ENCODE measurements at regions not wholly inside any gene's neighbourhood (a gene's known extent, or its start where the extent isn't known, plus 50 kb on each side); places are given as distances from the start of the nearest gene placed in this dataset.

DNA sequence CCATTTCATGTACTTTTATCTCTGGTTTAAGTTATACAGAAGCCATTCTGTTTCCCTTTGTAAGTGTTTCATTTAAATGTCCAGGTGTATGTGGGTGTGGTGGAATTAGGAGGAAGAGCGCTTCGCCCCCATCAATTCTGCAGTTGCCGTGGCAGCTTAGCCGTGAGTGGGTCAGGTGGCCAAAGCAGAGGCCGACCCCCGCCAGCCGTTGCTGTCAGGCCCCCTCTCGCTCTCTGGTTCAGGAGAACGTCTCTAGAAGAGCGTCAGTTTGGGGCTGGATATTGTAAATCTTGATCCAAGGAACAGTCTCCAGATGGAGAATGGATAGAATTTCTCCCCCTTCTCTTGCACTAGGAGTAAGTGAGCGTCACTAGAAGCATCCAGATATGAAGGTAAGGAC is 367.4 kb downstream of the FOXA2 start:
- H3F3A ChIP-seq (ENCODE audit: low read depth) = no peaks in the 10 kb centered on the region
- H3K4me1 ChIP-seq (ENCODE audit: insufficient read depth, low read length, poor library complexity, severe bottlenecking) = peaks cover 5% of the 10 kb centered on the region
- H3K9ac ChIP-seq (ENCODE audit: low read depth, low read length, poor library complexity, severe bottlenecking) = no peak overlapping the region
- TF ChIP-seq, protein P1, sequence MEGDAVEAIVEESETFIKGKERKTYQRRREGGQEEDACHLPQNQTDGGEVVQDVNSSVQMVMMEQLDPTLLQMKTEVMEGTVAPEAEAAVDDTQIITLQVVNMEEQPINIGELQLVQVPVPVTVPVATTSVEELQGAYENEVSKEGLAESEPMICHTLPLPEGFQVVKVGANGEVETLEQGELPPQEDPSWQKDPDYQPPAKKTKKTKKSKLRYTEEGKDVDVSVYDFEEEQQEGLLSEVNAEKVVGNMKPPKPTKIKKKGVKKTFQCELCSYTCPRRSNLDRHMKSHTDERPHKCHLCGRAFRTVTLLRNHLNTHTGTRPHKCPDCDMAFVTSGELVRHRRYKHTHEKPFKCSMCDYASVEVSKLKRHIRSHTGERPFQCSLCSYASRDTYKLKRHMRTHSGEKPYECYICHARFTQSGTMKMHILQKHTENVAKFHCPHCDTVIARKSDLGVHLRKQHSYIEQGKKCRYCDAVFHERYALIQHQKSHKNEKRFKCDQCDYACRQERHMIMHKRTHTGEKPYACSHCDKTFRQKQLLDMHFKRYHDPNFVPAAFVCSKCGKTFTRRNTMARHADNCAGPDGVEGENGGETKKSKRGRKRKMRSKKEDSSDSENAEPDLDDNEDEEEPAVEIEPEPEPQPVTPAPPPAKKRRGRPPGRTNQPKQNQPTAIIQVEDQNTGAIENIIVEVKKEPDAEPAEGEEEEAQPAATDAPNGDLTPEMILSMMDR (conservative IDR thresholded peaks at IDR 0.05; ENCODE audit: low read length) = no peak
- no peak for TF ChIP-seq EZH2phosphoT487 (IDR thresholded peaks at IDR 0.05; ENCODE audit: borderline replicate concordance)
- H3K4me2 ChIP-seq (ENCODE audit: low read depth, low read length, poor library complexity, severe bottlenecking) = no peak overlapping the region
- no peak overlapping the region for H3K4me3 ChIP-seq (ENCODE audit: low read length, poor library complexity, severe bottlenecking)
- H3K79me2 ChIP-seq (ENCODE audit: insufficient read depth, low read length) = no peaks in the 10 kb centered on the region
- no peaks in the 10 kb centered on the region for H3K9me2 ChIP-seq (replicated peaks; ENCODE audit: low read depth, low read length)
- H3K9me3 ChIP-seq (ENCODE audit: insufficient read depth, low read depth, low read length) = no peaks in the 10 kb centered on the region
- no peaks in the 10 kb centered on the region for H3K36me3 ChIP-seq (ENCODE audit: insufficient read depth, low read length)
- no peak overlapping the region for H2AFZ ChIP-seq (ENCODE audit: low read length)
- H4K20me1 ChIP-seq (ENCODE audit: insufficient read depth, low read length, poor library complexity, severe bottlenecking) = no peaks in the 10 kb centered on the region
- no peaks in the 10 kb centered on the region for H3K27me3 ChIP-seq (ENCODE audit: insufficient read depth, low read length, poor library complexity, severe bottlenecking)

DNA sequence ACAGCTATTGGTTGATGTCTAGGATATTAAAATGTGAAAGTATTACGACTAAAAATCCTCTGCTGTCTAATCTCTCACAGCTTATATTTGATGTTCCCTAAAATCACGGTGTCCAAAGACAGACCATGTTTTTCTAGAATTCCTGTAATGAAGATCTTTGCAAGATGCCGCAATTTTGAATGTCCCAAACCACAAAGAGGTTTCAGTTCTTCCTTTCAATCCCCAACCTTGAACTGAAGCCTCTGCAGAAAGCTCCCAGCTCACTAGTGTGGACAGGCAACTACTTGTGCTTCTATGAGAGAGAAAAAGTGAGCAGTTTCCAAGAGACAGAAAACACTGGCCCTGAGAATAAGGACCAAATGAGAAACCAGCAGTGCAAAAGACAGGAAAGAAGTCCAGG is 370.1 kb downstream of the FOXA2 start:
- Histone ChIP-seq H3K9me3 (ENCODE audit: insufficient read depth, low read depth, low read length) (no peaks in the 10 kb centered on the region), H3K4me3 (ENCODE audit: low read length, poor library complexity, severe bottlenecking) (no peak overlapping the region), H3K79me2 (ENCODE audit: insufficient read depth, low read length) (no peaks in the 10 kb centered on the region), H3K27me3 (ENCODE audit: insufficient read depth, low read length, poor library complexity, severe bottlenecking) (no peaks in the 10 kb centered on the region), H4K20me1 (ENCODE audit: insufficient read depth, low read length, poor library complexity, severe bottlenecking) (no peaks in the 10 kb centered on the region), H3K4me2 (ENCODE audit: low read depth, low read length, poor library complexity, severe bottlenecking) (no peak overlapping the region), H3K4me1 (ENCODE audit: insufficient read depth, low read length, poor library complexity, severe bottlenecking) (peaks cover 5% of the 10 kb centered on the region), H3K9me2 (replicated peaks; ENCODE audit: low read depth, low read length) (no peaks in the 10 kb centered on the region), H3F3A (ENCODE audit: low read depth) (no peaks in the 10 kb centered on the region), H3K9ac (ENCODE audit: low read depth, low read length, poor library complexity, severe bottlenecking) (no peak overlapping the region), H3K36me3 (ENCODE audit: insufficient read depth, low read length) (no peaks in the 10 kb centered on the region), H2AFZ (ENCODE audit: low read length) (peak overlapping the region; percentile 43; the same call in 1 of the 2 replicates)
- TF ChIP-seq, protein P1 (conservative IDR thresholded peaks at IDR 0.05; ENCODE audit: low read length) = no peak
- no peak for TF ChIP-seq EZH2phosphoT487 (IDR thresholded peaks at IDR 0.05; ENCODE audit: borderline replicate concordance)

DNA sequence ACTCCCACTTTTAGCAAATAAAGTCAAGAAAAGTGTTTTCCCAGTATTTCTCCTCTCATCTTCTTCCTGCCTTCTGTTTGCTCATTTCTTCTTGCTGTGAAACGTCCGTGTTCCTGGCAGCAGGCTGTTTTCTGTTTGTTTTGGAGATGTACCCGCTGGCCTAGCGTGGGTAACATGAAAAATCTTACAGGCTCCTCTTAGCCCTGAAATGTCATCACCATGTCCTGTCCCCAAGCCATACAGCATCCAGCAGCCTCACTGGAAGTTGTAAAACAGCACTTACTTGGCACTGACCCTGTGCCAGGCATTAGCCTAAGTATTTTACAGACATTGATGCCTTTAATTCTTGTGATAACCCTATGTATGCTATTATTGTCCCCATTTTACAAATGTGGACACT is 371.1 kb downstream of the FOXA2 start:
- Histone ChIP-seq H3K4me1 (ENCODE audit: insufficient read depth, low read length, poor library complexity, severe bottlenecking) (peaks cover 5% of the 10 kb centered on the region), H4K20me1 (ENCODE audit: insufficient read depth, low read length, poor library complexity, severe bottlenecking) (no peaks in the 10 kb centered on the region), H3K4me3 (ENCODE audit: low read length, poor library complexity, severe bottlenecking) (no peak overlapping the region), H3K4me2 (ENCODE audit: low read depth, low read length, poor library complexity, severe bottlenecking) (no peak overlapping the region), H3K9me2 (replicated peaks; ENCODE audit: low read depth, low read length) (no peaks in the 10 kb centered on the region), H3K27me3 (ENCODE audit: insufficient read depth, low read length, poor library complexity, severe bottlenecking) (no peaks in the 10 kb centered on the region), H2AFZ (ENCODE audit: low read length) (no peak overlapping the region), H3F3A (ENCODE audit: low read depth) (no peaks in the 10 kb centered on the region), H3K36me3 (ENCODE audit: insufficient read depth, low read length) (no peaks in the 10 kb centered on the region), H3K79me2 (ENCODE audit: insufficient read depth, low read length) (no peaks in the 10 kb centered on the region), H3K9ac (ENCODE audit: low read depth, low read length, poor library complexity, severe bottlenecking) (no peak overlapping the region), H3K9me3 (ENCODE audit: insufficient read depth, low read depth, low read length) (no peaks in the 10 kb centered on the region)
- TF ChIP-seq, protein P1 (conservative IDR thresholded peaks at IDR 0.05; ENCODE audit: low read length) = no peak
- TF ChIP-seq EZH2phosphoT487 (IDR thresholded peaks at IDR 0.05; ENCODE audit: borderline replicate concordance) = no peak

All from Loucy (cell line).